ENCODE measurements at regions not wholly inside any gene's neighbourhood (a gene's known extent, or its start where the extent isn't known, plus 50 kb on each side); places are given as distances from the start of the nearest gene placed in this dataset.

- TF ChIP-seq, protein P1, sequence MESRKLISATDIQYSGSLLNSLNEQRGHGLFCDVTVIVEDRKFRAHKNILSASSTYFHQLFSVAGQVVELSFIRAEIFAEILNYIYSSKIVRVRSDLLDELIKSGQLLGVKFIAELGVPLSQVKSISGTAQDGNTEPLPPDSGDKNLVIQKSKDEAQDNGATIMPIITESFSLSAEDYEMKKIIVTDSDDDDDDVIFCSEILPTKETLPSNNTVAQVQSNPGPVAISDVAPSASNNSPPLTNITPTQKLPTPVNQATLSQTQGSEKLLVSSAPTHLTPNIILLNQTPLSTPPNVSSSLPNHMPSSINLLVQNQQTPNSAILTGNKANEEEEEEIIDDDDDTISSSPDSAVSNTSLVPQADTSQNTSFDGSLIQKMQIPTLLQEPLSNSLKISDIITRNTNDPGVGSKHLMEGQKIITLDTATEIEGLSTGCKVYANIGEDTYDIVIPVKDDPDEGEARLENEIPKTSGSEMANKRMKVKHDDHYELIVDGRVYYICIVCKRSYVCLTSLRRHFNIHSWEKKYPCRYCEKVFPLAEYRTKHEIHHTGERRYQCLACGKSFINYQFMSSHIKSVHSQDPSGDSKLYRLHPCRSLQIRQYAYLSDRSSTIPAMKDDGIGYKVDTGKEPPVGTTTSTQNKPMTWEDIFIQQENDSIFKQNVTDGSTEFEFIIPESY (IDR thresholded peaks at IDR 0.05), result no peak
- no peak for TF ChIP-seq ZNF217 (IDR thresholded peaks at IDR 0.05)
- no peak for TF ChIP-seq EZH2 (IDR thresholded peaks at IDR 0.05; ENCODE audit: borderline replicate concordance, control insufficient read depth, low read depth, low read length)
- TF ChIP-seq MXI1 (IDR thresholded peaks at IDR 0.05; ENCODE audit: low read depth, low read length), result no peak
- TF ChIP-seq HDGF (IDR thresholded peaks at IDR 0.05), result no peak
- no peak for TF ChIP-seq ETV6 (conservative IDR thresholded peaks at IDR 0.05 in 1 of 2, IDR thresholded peaks at IDR 0.05 in 1 of 2; ENCODE audit: borderline replicate concordance in 1 of 2, low read depth in 1 of 2)
- TF ChIP-seq PAX5 (IDR thresholded peaks at IDR 0.05; ENCODE audit: borderline replicate concordance, low read depth, low read length), result no peak
- TF ChIP-seq CBFB (IDR thresholded peaks at IDR 0.05; ENCODE audit: low read depth), result no peak
- TF ChIP-seq SREBF1 (IDR thresholded peaks at IDR 0.05; ENCODE audit: low read length), result no peak
- TF ChIP-seq MEF2A (IDR thresholded peaks at IDR 0.05; ENCODE audit: insufficient read depth, low read depth, low read length), result no peak
- no peak for TF ChIP-seq MEF2B (IDR thresholded peaks at IDR 0.05; ENCODE audit: partially characterized antibody, poor library complexity, severe bottlenecking)
- H3K4me2 ChIP-seq (ENCODE audit: control insufficient read depth, insufficient read depth), result no peak overlapping the region
- H3K79me2 ChIP-seq (ENCODE audit: control insufficient read depth, insufficient read depth, low read length), result no peaks in the 10 kb centered on the region
- intact Hi-C loops (cut with micrococcal nuclease; ENCODE audit: unreplicated experiment), result no loop called here
- ATAC-seq (no peak; the same call in 2 of the 3 replicates), FAIRE-seq (no peak), DNase-seq (ENCODE audit: low read depth, low spot score) (no peak)
- no peaks in the 10 kb centered on the region for H4K20me1 ChIP-seq (ENCODE audit: control insufficient read depth, insufficient read depth)
- no peaks in the 10 kb centered on the region for H3K4me1 ChIP-seq (ENCODE audit: control insufficient read depth, insufficient read depth, low read length)
- H3K4me3 ChIP-seq, result no peak overlapping the region
- RAD21 ChIA-PET (ENCODE audit: unreplicated experiment), result interaction anchor here (0.6 to 0.7 kb wide), 2 partner anchors 12 to 446 kb away, joined by 3 read pairs; no protein-coding TSS in a partner anchor
- no peak overlapping the region for H3K27ac ChIP-seq (ENCODE audit: control insufficient read depth, insufficient read depth)
- no TSS peak for BruUV-seq (replicated peaks)
- H3K27me3 ChIP-seq (replicated peaks in 1 of 2; ENCODE audit: control insufficient read depth in 2 of 2, insufficient read depth in 2 of 2, low read length in 1 of 2), result peaks cover 0 to 4% of the 10 kb centered on the region in 2 experiments; a peak in 1 of 4 replicates
- POLR2A ChIA-PET, result no interaction called here
- CTCF ChIA-PET, result interaction anchor here (0.9 to 2.9 kb wide), 6 partner anchors 8 to 64 kb away, joined by 3 to 10 read pairs (median 4); no protein-coding TSS in a partner anchor
- H3K36me3 ChIP-seq (ENCODE audit: control insufficient read depth in 2 of 2, insufficient read depth in 2 of 2, low read length in 1 of 2), result no peaks in the 10 kb centered on the region
- H2AFZ ChIP-seq (ENCODE audit: control insufficient read depth, low read depth, low read length), result no peak overlapping the region
- WGBS (ENCODE audit: insufficient coverage, insufficient replicate concordance, low lambda C conversion rate, missing lambda C conversion rate), result 59% methylated on average over 4 of the region's 4 CpGs
- H3K9me3 ChIP-seq (replicated peaks; ENCODE audit: control insufficient read depth, insufficient read depth, low read length), result no peaks in the 10 kb centered on the region
- H3K9ac ChIP-seq (ENCODE audit: control insufficient read depth, insufficient read depth, low read length), result no peak overlapping the region
- in situ Hi-C loops (cut with MboI), result no loop called here
- SMC1A ChIA-PET (ENCODE audit: uncharacterized antibody, unreplicated experiment), result interaction anchor here (0.9 to 3.2 kb wide), 5 partner anchors 10 to 65 kb away, joined by 3 to 14 read pairs (median 6); no protein-coding TSS in a partner anchor
These were observed 66.5 kb upstream of the BCL6 start for GRCh38 chr3:187811585-187812250.
